Astrocyte (in vitro differentiated cells and primary cell): ENCODE measurements at regions not wholly inside any gene's neighbourhood (a gene's known extent, or its start where the extent isn't known, plus 50 kb on each side); places are given as distances from the start of the nearest gene placed in this dataset.

Source experiments
- EZH2 ChIP-seq: IDR thresholded peaks from 2 replicates; pipeline ENCODE4 v1.6.1; 2012; ENCODE audit warnings: mild to moderate bottlenecking, low read length, inconsistent platforms; ENCODE audit not compliant: insufficient read depth
- TF ChIP-seq, protein P1 (sequence below): IDR thresholded peaks from 2 replicates; pipeline ENCODE4 v1.5.1; 2011; ENCODE audit warnings: low read depth, mild to moderate bottlenecking, inconsistent platforms, low read length, moderate library complexity; ENCODE audit not compliant: insufficient read depth

GRCh38 chr7:41256186-41256945, 446.5 kb downstream of the INHBA start:
- TF ChIP-seq, protein P1, sequence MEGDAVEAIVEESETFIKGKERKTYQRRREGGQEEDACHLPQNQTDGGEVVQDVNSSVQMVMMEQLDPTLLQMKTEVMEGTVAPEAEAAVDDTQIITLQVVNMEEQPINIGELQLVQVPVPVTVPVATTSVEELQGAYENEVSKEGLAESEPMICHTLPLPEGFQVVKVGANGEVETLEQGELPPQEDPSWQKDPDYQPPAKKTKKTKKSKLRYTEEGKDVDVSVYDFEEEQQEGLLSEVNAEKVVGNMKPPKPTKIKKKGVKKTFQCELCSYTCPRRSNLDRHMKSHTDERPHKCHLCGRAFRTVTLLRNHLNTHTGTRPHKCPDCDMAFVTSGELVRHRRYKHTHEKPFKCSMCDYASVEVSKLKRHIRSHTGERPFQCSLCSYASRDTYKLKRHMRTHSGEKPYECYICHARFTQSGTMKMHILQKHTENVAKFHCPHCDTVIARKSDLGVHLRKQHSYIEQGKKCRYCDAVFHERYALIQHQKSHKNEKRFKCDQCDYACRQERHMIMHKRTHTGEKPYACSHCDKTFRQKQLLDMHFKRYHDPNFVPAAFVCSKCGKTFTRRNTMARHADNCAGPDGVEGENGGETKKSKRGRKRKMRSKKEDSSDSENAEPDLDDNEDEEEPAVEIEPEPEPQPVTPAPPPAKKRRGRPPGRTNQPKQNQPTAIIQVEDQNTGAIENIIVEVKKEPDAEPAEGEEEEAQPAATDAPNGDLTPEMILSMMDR: no peak
- no peak for TF ChIP-seq EZH2
